Lung (tissue), 11 donors: ENCODE measurements at regions not wholly inside any gene's neighbourhood (a gene's known extent, or its start where the extent isn't known, plus 50 kb on each side); places are given as distances from the start of the nearest gene placed in this dataset.
A peak's percentile ranks its signal among the peaks of the same experiment; 100 is the strongest.

ENCODE experiments used
- ATAC-seq: fragments of 200-7000 bp; cut with Tn5 transposase; one replicate; pipeline ENCODE4 v1.9.1; 2020; ENCODE audit warnings: moderate number of reproducible peaks; ENCODE audit not compliant: insufficient read depth, low FRiP score
- DNase-seq, 3 donors: peaks; one replicate each; pipeline ENCODE4 v3.0.0-alpha.2; 2013 to 2017
- H3K27ac ChIP-seq, 2 donors: one replicate each; pipeline ENCODE4 v1.5.1; 2013; ENCODE audit warnings: mild to moderate bottlenecking in 2 of 2, moderate library complexity in 2 of 2, control low read depth in 1 of 2, inconsistent platforms in 1 of 2, low read depth in 1 of 2, low read length in 1 of 2
- H3K27me3 ChIP-seq, 3 donors: one replicate each; pipeline ENCODE4 v1.5.1; 2013; ENCODE audit warnings: low read length in 2 of 3; ENCODE audit not compliant: control insufficient read depth in 3 of 3, insufficient read depth in 3 of 3
- H3K36me3 ChIP-seq, 4 donors: one replicate each; pipeline ENCODE4 v1.5.1; 2013; ENCODE audit warnings: low read length in 4 of 4, mild to moderate bottlenecking in 1 of 4, moderate library complexity in 1 of 4; ENCODE audit not compliant: control insufficient read depth in 4 of 4, insufficient read depth in 4 of 4
- H3K4me1 ChIP-seq, 5 donors: one replicate each; pipeline ENCODE4 v1.5.1; 2013; ENCODE audit warnings: low read length in 5 of 5, mild to moderate bottlenecking in 2 of 5, moderate library complexity in 1 of 5; ENCODE audit not compliant: control insufficient read depth in 5 of 5, insufficient read depth in 5 of 5
- H3K4me3 ChIP-seq: one replicate; pipeline ENCODE4 v1.5.1; 2013; ENCODE audit warnings: mild to moderate bottlenecking, control low read depth, moderate library complexity
- H3K9ac ChIP-seq, 2 donors: one replicate each; pipeline ENCODE4 v1.5.1; 2013; ENCODE audit warnings: low read length in 2 of 2, control low read depth in 1 of 2; ENCODE audit not compliant: insufficient read depth in 1 of 2
- H3K9me3 ChIP-seq, 4 donors: one replicate each; pipeline ENCODE4 v1.5.1; 2013; ENCODE audit warnings: low read length in 3 of 4, mild to moderate bottlenecking in 1 of 4, moderate library complexity in 1 of 4; ENCODE audit not compliant: control insufficient read depth in 4 of 4, insufficient read depth in 3 of 4
- WGBS, 2 donors: extraction: QIAGEN DNeasy Blood & Tissue Kit; methylation state at CpG; one replicate each; pipeline ENCODE4 v1.1.7; 2013; 5-methylcytosine and 5-hydroxymethylcytosine counted together
- TF ChIP-seq, protein P1 (sequence below): IDR thresholded peaks from 2 replicates; pipeline ENCODE4 v1.5.1; 2012; ENCODE audit warnings: mild to moderate bottlenecking; ENCODE audit errors: control extremely low read depth, extremely low read depth
- donor health status: control.
- donor health status: control.
- donor health status: Bipolar disorder and iron deficiency.
- donor health status: healthy.
- donor health status: DM: yes; HTN: yes; CAD: no.

DNA sequence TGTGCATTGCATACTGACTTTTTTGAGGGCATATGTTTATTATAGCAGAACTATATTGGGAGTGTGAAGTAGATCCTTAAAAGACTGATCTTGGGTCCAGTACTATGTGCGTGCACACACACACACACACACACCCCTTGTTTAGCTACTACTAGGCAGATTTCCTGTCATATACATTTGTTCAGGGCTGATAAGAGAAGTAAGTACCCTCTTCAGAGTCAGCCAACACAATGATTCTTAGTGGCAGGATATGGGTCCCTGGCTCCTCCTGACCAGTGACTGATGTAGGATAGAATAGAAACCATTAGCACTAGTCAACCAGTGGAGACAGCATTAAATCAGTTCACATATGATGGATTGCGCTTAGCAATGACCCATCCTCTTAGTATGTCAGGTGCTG is 76.2 kb upstream of the MIER3 start:
- Histone ChIP-seq H3K27me3 (no peaks in the 10 kb centered on the region), H3K9ac (no peak overlapping the region), H3K4me3 (no peak overlapping the region), H3K27ac (no peak overlapping the region), H3K36me3 (no peaks in the 10 kb centered on the region), H3K4me1 (no peaks in the 10 kb centered on the region), H3K9me3 (peaks cover 0 to 5% (median 2%) of the 10 kb centered on the region in 4 donors)
- 43 to 61% methylated on average over 2 of the region's 2 CpGs for WGBS, 2 donors
- ATAC-seq (no peak), DNase-seq (peak in 1 of 3 donors; percentile 20)
- TF ChIP-seq, protein P1, sequence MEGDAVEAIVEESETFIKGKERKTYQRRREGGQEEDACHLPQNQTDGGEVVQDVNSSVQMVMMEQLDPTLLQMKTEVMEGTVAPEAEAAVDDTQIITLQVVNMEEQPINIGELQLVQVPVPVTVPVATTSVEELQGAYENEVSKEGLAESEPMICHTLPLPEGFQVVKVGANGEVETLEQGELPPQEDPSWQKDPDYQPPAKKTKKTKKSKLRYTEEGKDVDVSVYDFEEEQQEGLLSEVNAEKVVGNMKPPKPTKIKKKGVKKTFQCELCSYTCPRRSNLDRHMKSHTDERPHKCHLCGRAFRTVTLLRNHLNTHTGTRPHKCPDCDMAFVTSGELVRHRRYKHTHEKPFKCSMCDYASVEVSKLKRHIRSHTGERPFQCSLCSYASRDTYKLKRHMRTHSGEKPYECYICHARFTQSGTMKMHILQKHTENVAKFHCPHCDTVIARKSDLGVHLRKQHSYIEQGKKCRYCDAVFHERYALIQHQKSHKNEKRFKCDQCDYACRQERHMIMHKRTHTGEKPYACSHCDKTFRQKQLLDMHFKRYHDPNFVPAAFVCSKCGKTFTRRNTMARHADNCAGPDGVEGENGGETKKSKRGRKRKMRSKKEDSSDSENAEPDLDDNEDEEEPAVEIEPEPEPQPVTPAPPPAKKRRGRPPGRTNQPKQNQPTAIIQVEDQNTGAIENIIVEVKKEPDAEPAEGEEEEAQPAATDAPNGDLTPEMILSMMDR = no peak

DNA sequence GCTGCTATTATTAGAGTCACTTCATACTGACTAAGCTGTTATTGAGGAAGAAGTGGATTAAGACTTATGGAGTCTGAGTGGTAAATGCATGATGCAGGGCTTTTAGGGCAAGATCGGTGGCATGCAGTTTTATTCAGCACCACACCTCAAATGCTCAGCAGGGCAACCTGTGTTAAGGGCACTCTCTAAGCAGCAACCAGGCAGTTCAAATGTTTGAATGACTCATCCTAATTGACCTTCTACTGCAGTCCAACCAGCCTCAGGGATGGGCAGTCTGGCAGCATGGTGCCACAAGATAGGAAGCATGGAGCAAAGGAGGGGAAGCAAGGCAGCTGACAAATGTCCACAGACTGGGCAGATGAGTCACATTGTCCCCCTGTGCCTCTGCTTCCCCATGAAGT is 80.2 kb upstream of the MIER3 start:
- Histone ChIP-seq H3K4me1 (no peaks in the 10 kb centered on the region), H3K36me3 (no peaks in the 10 kb centered on the region), H3K4me3 (no peak overlapping the region), H3K27me3 (no peaks in the 10 kb centered on the region), H3K9me3 (peaks cover 0 to 4% (median 0%) of the 10 kb centered on the region in 4 donors), H3K9ac (no peak overlapping the region), H3K27ac (no peak overlapping the region)
- no peak for DNase-seq
- WGBS, 2 donors = 0 to 58% methylated on average over 1 of the region's 1 CpG
- TF ChIP-seq, protein P1 = no peak
- ATAC-seq = peak; percentile 36

DNA sequence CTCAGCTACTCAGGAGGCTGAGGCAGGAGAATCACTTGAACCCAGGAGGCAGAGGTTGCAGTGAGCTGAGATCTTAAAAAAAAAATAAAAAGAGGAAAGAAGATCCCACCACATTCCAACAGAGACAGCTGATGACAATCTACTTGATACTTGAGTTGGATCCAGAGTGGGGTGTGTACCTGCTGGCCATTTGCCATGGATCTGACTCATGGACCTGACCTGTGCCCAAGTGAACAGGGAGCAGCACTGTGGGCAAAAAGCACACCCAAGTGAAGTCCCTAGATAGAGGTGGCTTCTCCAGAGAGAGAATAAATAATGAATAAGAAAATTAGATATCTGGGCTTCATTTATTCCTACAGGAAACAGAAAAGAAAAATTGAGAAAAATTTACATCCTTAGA is 81.2 kb upstream of the MIER3 start:
- DNase-seq = no peak
- no peaks in the 10 kb centered on the region for H3K36me3 ChIP-seq
- no peak overlapping the region for H3K4me3 ChIP-seq
- TF ChIP-seq, protein P1 = no peak
- H3K27ac ChIP-seq = no peak overlapping the region
- H3K9me3 ChIP-seq = peaks cover 0 to 4% (median 0%) of the 10 kb centered on the region in 4 donors
- no peak overlapping the region for H3K9ac ChIP-seq
- H3K4me1 ChIP-seq = no peaks in the 10 kb centered on the region
- H3K27me3 ChIP-seq = no peaks in the 10 kb centered on the region
- ATAC-seq = no peak

DNA sequence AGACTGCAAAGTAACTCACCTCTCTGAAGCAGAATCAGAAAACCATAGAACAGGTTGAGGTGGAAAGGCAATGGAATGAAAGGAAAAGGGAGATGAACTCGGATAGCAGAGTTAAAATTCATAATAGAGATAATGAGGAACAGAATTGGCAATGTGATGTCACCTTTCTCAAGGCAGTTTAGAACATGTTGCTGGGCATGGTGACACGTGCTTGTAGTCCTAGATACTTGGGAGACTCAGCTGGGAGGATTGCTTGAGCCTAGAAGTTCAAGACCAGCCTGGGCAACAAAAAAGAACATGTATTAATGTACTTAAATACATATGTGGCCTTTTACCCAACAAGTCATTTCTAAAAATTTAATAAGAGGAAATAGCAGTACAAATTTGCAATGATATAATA is 81.6 kb upstream of the MIER3 start:
- H3K36me3 ChIP-seq = no peaks in the 10 kb centered on the region
- H3K9me3 ChIP-seq = peaks cover 0 to 4% (median 0%) of the 10 kb centered on the region in 4 donors
- no peak overlapping the region for H3K9ac ChIP-seq
- no peaks in the 10 kb centered on the region for H3K27me3 ChIP-seq
- no peak for DNase-seq
- no peak overlapping the region for H3K4me3 ChIP-seq
- no peaks in the 10 kb centered on the region for H3K4me1 ChIP-seq
- no peak overlapping the region for H3K27ac ChIP-seq
- TF ChIP-seq, protein P1 = no peak
- WGBS, 2 donors = 89 to 91% methylated on average over 2 of the region's 2 CpGs
- ATAC-seq = no peak
